H9 (cell line): ENCODE measurements at regions not wholly inside any gene's neighbourhood (a gene's known extent, or its start where the extent isn't known, plus 50 kb on each side); places are given as distances from the start of the nearest gene placed in this dataset.
A peak's percentile ranks its signal among the peaks of the same experiment; 100 is the strongest.
"Not testable (repeated sequence)": the region's sequence is repeated elsewhere in the genome, so short reads cannot be mapped to it uniquely, and the experiment has no call there.

Source experiments
- DNase-seq: peaks from one replicate; pipeline ENCODE4 v3.0.0-alpha.2; 2017
- H2AFZ ChIP-seq: one replicate; pipeline ENCODE4 v1.6.1; 2013; ENCODE audit warnings: mild to moderate bottlenecking, low read length, control low read depth, moderate library complexity
- H2AK5ac ChIP-seq: 2 replicates; pipeline ENCODE4 v1.6.1; 2013; ENCODE audit warnings: low read length, control low read depth, mixed read lengths; ENCODE audit not compliant: insufficient read length
- H2BK120ac ChIP-seq: one replicate; pipeline ENCODE4 v1.6.1; 2013; ENCODE audit warnings: low read depth, mild to moderate bottlenecking, low read length, control low read depth, inconsistent platforms; ENCODE audit not compliant: poor library complexity, severe bottlenecking
- H2BK12ac ChIP-seq: 2 replicates; pipeline ENCODE4 v1.6.1; 2013; ENCODE audit warnings: low read length, control low read depth, mixed read lengths, low read depth; ENCODE audit not compliant: insufficient read length
- H2BK15ac ChIP-seq: 2 replicates; pipeline ENCODE4 v1.6.1; 2013; ENCODE audit warnings: low read depth, low read length, control low read depth
- H2BK20ac ChIP-seq: one replicate; pipeline ENCODE4 v1.6.1; 2013; ENCODE audit warnings: low read depth, mild to moderate bottlenecking, low read length, control low read depth, inconsistent platforms; ENCODE audit not compliant: poor library complexity, severe bottlenecking
- H2BK5ac ChIP-seq: 2 replicates; pipeline ENCODE4 v1.6.1; 2013; ENCODE audit warnings: low read length, control low read depth, mixed read lengths; ENCODE audit not compliant: insufficient read length
- H3K14ac ChIP-seq: 2 replicates; pipeline ENCODE4 v1.6.1; 2013; ENCODE audit warnings: low read length, control low read depth; ENCODE audit not compliant: insufficient read depth
- H3K18ac ChIP-seq: 2 replicates; pipeline ENCODE4 v1.6.1; 2013; ENCODE audit warnings: low read depth, mild to moderate bottlenecking, mixed read lengths, low read length, control low read depth; ENCODE audit not compliant: insufficient read length
- H3K23ac ChIP-seq: 2 replicates; pipeline ENCODE4 v1.6.1; 2013; ENCODE audit warnings: low read length, control low read depth, mixed read lengths, low read depth; ENCODE audit not compliant: insufficient read length
- H3K23me2 ChIP-seq: 2 replicates; pipeline ENCODE4 v1.6.1; 2013; ENCODE audit warnings: low read depth, mild to moderate bottlenecking, mixed read lengths, low read length, control low read depth; ENCODE audit not compliant: insufficient read length, poor library complexity, severe bottlenecking
- H3K27ac ChIP-seq: 2 replicates; pipeline ENCODE4 v1.5.1; 2013; ENCODE audit warnings: low read length, control low read depth, mixed read lengths, low read depth; ENCODE audit not compliant: insufficient read length
- H3K27me3 ChIP-seq: 2 replicates; pipeline ENCODE4 v1.6.1; 2013; ENCODE audit warnings: low read length, control low read depth, inconsistent platforms; ENCODE audit not compliant: insufficient read depth
- H3K4ac ChIP-seq: 2 replicates; pipeline ENCODE4 v1.6.1; 2013; ENCODE audit warnings: low read depth, mild to moderate bottlenecking, control low read depth, inconsistent platforms, low read length, moderate library complexity
- H3K4me1 ChIP-seq: 2 replicates; pipeline ENCODE4 v1.6.1; 2013; ENCODE audit warnings: low read length, control low read depth, inconsistent platforms; ENCODE audit not compliant: insufficient read depth
- H3K4me2 ChIP-seq: 2 replicates; pipeline ENCODE4 v1.6.1; 2013; ENCODE audit warnings: low read length, control low read depth, mixed read lengths; ENCODE audit not compliant: insufficient read length, insufficient read depth
- H3K56ac ChIP-seq: 2 replicates; pipeline ENCODE4 v1.6.1; 2013; ENCODE audit warnings: low read depth, mild to moderate bottlenecking, mixed read lengths, low read length, control low read depth; ENCODE audit not compliant: insufficient read length
- H3K79me1 ChIP-seq: 2 replicates; pipeline ENCODE4 v1.6.1; 2013; ENCODE audit warnings: low read depth, mild to moderate bottlenecking, moderate library complexity, low read length, control low read depth, inconsistent platforms; ENCODE audit not compliant: insufficient read depth, poor library complexity, severe bottlenecking
- H3K79me2 ChIP-seq: 2 replicates; pipeline ENCODE4 v1.6.1; 2013; ENCODE audit warnings: low read length, control low read depth, inconsistent platforms; ENCODE audit not compliant: insufficient read depth
- H3K9ac ChIP-seq: 2 replicates; pipeline ENCODE4 v1.6.1; 2013; ENCODE audit warnings: low read length, control low read depth, mixed read lengths; ENCODE audit not compliant: insufficient read length; ENCODE audit errors: extremely low read depth
- H3K9me3 ChIP-seq: one replicate; pipeline ENCODE4 v1.6.1; 2013; ENCODE audit warnings: low read depth, low read length, inconsistent platforms; ENCODE audit not compliant: control insufficient read depth
- H3T11ph ChIP-seq: one replicate; pipeline ENCODE4 v1.6.1; 2013; ENCODE audit warnings: mild to moderate bottlenecking, low read length, control low read depth, inconsistent platforms
- H4K20me1 ChIP-seq: one replicate; pipeline ENCODE4 v1.6.1; 2013; ENCODE audit not compliant: control insufficient read depth, insufficient read length, insufficient read depth
- H4K5ac ChIP-seq: 2 replicates; pipeline ENCODE4 v1.6.1; 2013; ENCODE audit warnings: low read depth, mild to moderate bottlenecking, mixed read lengths, low read length, control low read depth; ENCODE audit not compliant: insufficient read length
- H4K8ac ChIP-seq: replicated peaks from 2 replicates; pipeline ENCODE4 v1.6.1; 2013; ENCODE audit warnings: low read length, control low read depth, mixed read lengths, low read depth; ENCODE audit not compliant: insufficient read length
- H4K91ac ChIP-seq: 2 replicates; pipeline ENCODE4 v1.6.1; 2013; ENCODE audit warnings: low read depth, mild to moderate bottlenecking, moderate library complexity, mixed read lengths, low read length, control low read depth; ENCODE audit not compliant: insufficient read length
- H3K27ac Mint-ChIP-seq, 3 experiments: 2 replicates in 2 of 3; 3 replicates in 1 of 3; pipeline ENCODE4 v1.8.0; 2020 to 2021; ENCODE audit warnings: mixed read lengths in 3 of 3, mild to moderate bottlenecking in 1 of 3, moderate library complexity in 1 of 3
- H3K27me3 Mint-ChIP-seq: 2 replicates; pipeline ENCODE4 v1.8.0; 2021; ENCODE audit warnings: low read depth, mild to moderate bottlenecking, moderate library complexity, mixed read lengths
- H3K36me3 Mint-ChIP-seq, 3 experiments: 2 replicates in 2 of 3; 3 replicates in 1 of 3; pipeline ENCODE4 v1.8.0; 2020 to 2021; ENCODE audit warnings: low read depth in 3 of 3, mixed read lengths in 3 of 3; ENCODE audit not compliant: insufficient read depth in 1 of 3
- H3K4me1 Mint-ChIP-seq, 2 experiments: 2 replicates each; pipeline ENCODE4 v1.8.0; 2020; ENCODE audit warnings: mixed read lengths in 2 of 2
- H3K4me3 Mint-ChIP-seq, 2 experiments: 2 replicates in 1 of 2; 3 replicates in 1 of 2; pipeline ENCODE4 v1.8.0; 2020 to 2021; ENCODE audit warnings: mild to moderate bottlenecking in 2 of 2, mixed read lengths in 2 of 2, moderate library complexity in 1 of 2
- H3K9me3 Mint-ChIP-seq, 2 experiments: 2 replicates in 1 of 2; 3 replicates in 1 of 2; pipeline ENCODE4 v1.8.0; 2020; ENCODE audit warnings: mild to moderate bottlenecking in 2 of 2, mixed read lengths in 2 of 2, moderate library complexity in 1 of 2
- WGBS: extraction: QIAGEN DNeasy Blood & Tissue Kit; methylation state at CpG from one replicate; pipeline ENCODE4 v1.1.7; 2013; ENCODE audit warnings: missing lambda C conversion rate, low lambda C conversion rate, mixed read lengths; ENCODE audit not compliant: insufficient read length; ENCODE audit errors: extremely low coverage; 5-methylcytosine and 5-hydroxymethylcytosine counted together

- H3K4ac ChIP-seq, H4K8ac ChIP-seq, H3K56ac ChIP-seq, H3K4me1 ChIP-seq, H3K4me2 ChIP-seq, H3K79me1 ChIP-seq, H3K27ac ChIP-seq, H3K9ac ChIP-seq, H4K91ac ChIP-seq, H2BK15ac ChIP-seq, H4K20me1 ChIP-seq, H3K9me3 Mint-ChIP-seq, H3K18ac ChIP-seq, H3K27me3 Mint-ChIP-seq, H3K36me3 Mint-ChIP-seq, H3K27me3 ChIP-seq, H2AK5ac ChIP-seq, H2BK120ac ChIP-seq, H3K14ac ChIP-seq, H2BK12ac ChIP-seq, H3K79me2 ChIP-seq, H3K4me3 Mint-ChIP-seq, H2AFZ ChIP-seq, H3K23me2 ChIP-seq, H3K27ac Mint-ChIP-seq, H4K5ac ChIP-seq, H3K9me3 ChIP-seq, DNase-seq, H3K23ac ChIP-seq, H2BK5ac ChIP-seq, H3T11ph ChIP-seq, H3K4me1 Mint-ChIP-seq, H2BK20ac ChIP-seq: not testable (repeated sequence)
- WGBS, result 100% methylated on average over 2 of the region's 2 CpGs
Measured at GRCh38 chr7:65144119-65144518, 137.6 kb upstream of the ERV3-1 start.

- H3K27ac Mint-ChIP-seq, H3K36me3 Mint-ChIP-seq, H3K9ac ChIP-seq, H3K4me2 ChIP-seq, H3K79me1 ChIP-seq, H3K18ac ChIP-seq, H4K8ac ChIP-seq, H3K56ac ChIP-seq, H2AFZ ChIP-seq, H2BK20ac ChIP-seq, H2BK12ac ChIP-seq, H3K4me1 Mint-ChIP-seq, H2BK5ac ChIP-seq, H3K9me3 Mint-ChIP-seq, H4K20me1 ChIP-seq, H3K27me3 Mint-ChIP-seq, H2BK15ac ChIP-seq, H2BK120ac ChIP-seq, H3K23ac ChIP-seq, H3K27ac ChIP-seq, H3K79me2 ChIP-seq, H3K4me1 ChIP-seq, H3K27me3 ChIP-seq, H3K4ac ChIP-seq, H4K91ac ChIP-seq, H3K9me3 ChIP-seq, H4K5ac ChIP-seq, H3T11ph ChIP-seq, H2AK5ac ChIP-seq, H3K4me3 Mint-ChIP-seq, DNase-seq, H3K14ac ChIP-seq, H3K23me2 ChIP-seq: not testable (repeated sequence)
- no CpG with 5 or more reads among the region's 6 CpGs for WGBS
Measured at GRCh38 chr7:65141894-65142293, 135.4 kb upstream of the ERV3-1 start.

- not testable (repeated sequence) for H2AK5ac ChIP-seq, H3K27me3 ChIP-seq, H3K36me3 Mint-ChIP-seq, H2BK20ac ChIP-seq, H3K27ac ChIP-seq, H3K23ac ChIP-seq, H3K4me1 ChIP-seq, H3K27ac Mint-ChIP-seq, H3K4me1 Mint-ChIP-seq, H4K8ac ChIP-seq, H3K4ac ChIP-seq, H3K18ac ChIP-seq, H3K14ac ChIP-seq, H2BK15ac ChIP-seq, H4K20me1 ChIP-seq, H2BK5ac ChIP-seq, H3K9me3 Mint-ChIP-seq, H2BK120ac ChIP-seq, H3K27me3 Mint-ChIP-seq, H4K91ac ChIP-seq, H4K5ac ChIP-seq, H3K23me2 ChIP-seq, H3K9me3 ChIP-seq, H3K79me2 ChIP-seq, H3K56ac ChIP-seq, H3K9ac ChIP-seq, H3K4me3 Mint-ChIP-seq, H3K79me1 ChIP-seq, H3T11ph ChIP-seq, H2BK12ac ChIP-seq, H2AFZ ChIP-seq, H3K4me2 ChIP-seq
- no CpG with 5 or more reads among the region's 20 CpGs for WGBS
- peak; percentile 22 for DNase-seq
Measured at GRCh38 chr7:65141405-65141778, 134.9 kb upstream of the ERV3-1 start.
